ENCODE measurements at regions not wholly inside any gene's neighbourhood (a gene's known extent, or its start where the extent isn't known, plus 50 kb on each side); places are given as distances from the start of the nearest gene placed in this dataset.

- TF ChIP-seq CTCF (conservative IDR thresholded peaks at IDR 0.05): no peak
- TF ChIP-seq EZH2 (IDR thresholded peaks at IDR 0.05; ENCODE audit: low read depth): no peak
Observed at GRCh38 chr5:54637654-54638053, 120.1 kb downstream of the SNX18 start.

All from PC-9 (cell line).